Hepatocyte (in vitro differentiated cells): ENCODE measurements at regions not wholly inside any gene's neighbourhood (a gene's known extent, or its start where the extent isn't known, plus 50 kb on each side); places are given as distances from the start of the nearest gene placed in this dataset.

Experiments used
- DNase-seq: peaks from one replicate; pipeline ENCODE4 v3.0.0-alpha.2; 2016; ENCODE audit warnings: low spot score
- H2AFZ ChIP-seq: fragments of 200-600 bp; sonication (generic); 2 replicates; pipeline ENCODE4 v1.6.0; 2016; ENCODE audit warnings: antibody characterized with exemption, mild to moderate bottlenecking
- H3K27ac ChIP-seq: fragments of 200-600 bp; sonication (generic); 2 replicates; pipeline ENCODE4 v1.5.1; 2016; ENCODE audit warnings: mild to moderate bottlenecking
- H3K27me3 ChIP-seq: fragments of 200-600 bp; sonication (generic); 2 replicates; pipeline ENCODE4 v1.6.1; 2016
- H3K36me3 ChIP-seq: fragments of 200-600 bp; sonication (generic); replicated peaks from 2 replicates; pipeline ENCODE4 v1.5.1; 2016; ENCODE audit warnings: low read depth; ENCODE audit not compliant: insufficient read depth
- H3K4me1 ChIP-seq: fragments of 200-600 bp; sonication (generic); 2 replicates; pipeline ENCODE4 v1.5.1; 2016; ENCODE audit warnings: mild to moderate bottlenecking, moderate library complexity; ENCODE audit not compliant: insufficient read depth
- H3K4me2 ChIP-seq: fragments of 200-600 bp; sonication (generic); 2 replicates; pipeline ENCODE4 v1.6.0; 2016
- H3K4me3 ChIP-seq: fragments of 200-600 bp; sonication (generic); 2 replicates; pipeline ENCODE4 v1.5.1; 2016; ENCODE audit warnings: mild to moderate bottlenecking
- H3K79me2 ChIP-seq: fragments of 200-600 bp; sonication (generic); 2 replicates; pipeline ENCODE4 v1.6.0; 2017; ENCODE audit warnings: mild to moderate bottlenecking
- H3K9me2 ChIP-seq: fragments of 200-600 bp; sonication (generic); replicated peaks from 2 replicates; pipeline ENCODE4 v1.6.0; 2017; ENCODE audit warnings: mild to moderate bottlenecking; ENCODE audit not compliant: insufficient read depth
- H3K9me3 ChIP-seq: fragments of 200-600 bp; sonication (generic); 2 replicates; pipeline ENCODE4 v1.5.1; 2016; ENCODE audit warnings: low read depth, mild to moderate bottlenecking
- H4K20me1 ChIP-seq: fragments of 200-600 bp; sonication (generic); 2 replicates; pipeline ENCODE4 v1.6.0; 2016; ENCODE audit warnings: mild to moderate bottlenecking; ENCODE audit not compliant: insufficient read depth, poor library complexity, severe bottlenecking
- CTCF ChIP-seq: fragments of 200-600 bp; sonication (generic); IDR thresholded peaks from 2 replicates; pipeline ENCODE4 v1.5.1; 2016; ENCODE audit warnings: antibody characterized with exemption, mild to moderate bottlenecking; ENCODE audit not compliant: poor library complexity
- EZH2 ChIP-seq: fragments of 200-600 bp; sonication (generic); IDR thresholded peaks from 2 replicates; pipeline ENCODE4 v1.6.1; 2016; ENCODE audit warnings: antibody characterized with exemption, mild to moderate bottlenecking, borderline replicate concordance
- EZH2phosphoT487 ChIP-seq: fragments of 200-600 bp; sonication (generic); IDR thresholded peaks from one replicate; pipeline ENCODE4 v1.6.1; 2018; ENCODE audit warnings: antibody characterized with exemption, mild to moderate bottlenecking, low read depth, moderate library complexity; ENCODE audit not compliant: unreplicated experiment, severe bottlenecking
- WGBS: methylation state at CpG from one replicate; pipeline ENCODE4 v1.1.6; 2016; ENCODE audit warnings: low lambda C conversion rate; ENCODE audit errors: missing lambda C conversion rate; 5-methylcytosine and 5-hydroxymethylcytosine counted together

GRCh38 chr10:30228417-30229036 is 120.6 kb downstream of the MTPAP start:
- Histone ChIP-seq H3K27ac (no peak overlapping the region), H3K79me2 (no peaks in the 10 kb centered on the region), H3K9me2 (no peaks in the 10 kb centered on the region), H3K4me1 (no peaks in the 10 kb centered on the region), H4K20me1 (no peaks in the 10 kb centered on the region), H3K27me3 (no peaks in the 10 kb centered on the region), H3K9me3 (no peaks in the 10 kb centered on the region), H3K4me2 (no peak overlapping the region), H3K4me3 (no peak overlapping the region), H3K36me3 (no peaks in the 10 kb centered on the region), H2AFZ (no peak overlapping the region)
- TF ChIP-seq EZH2 (no peak), EZH2phosphoT487 (no peak), CTCF (no peak)
- DNase-seq, result no peak
- WGBS, result 96% methylated on average over 5 of the region's 5 CpGs

- Histone ChIP-seq H3K4me1 (no peaks in the 10 kb centered on the region), H3K4me2 (no peak overlapping the region), H3K27me3 (no peaks in the 10 kb centered on the region), H3K36me3 (no peaks in the 10 kb centered on the region), H3K79me2 (no peaks in the 10 kb centered on the region), H2AFZ (no peak overlapping the region), H3K27ac (no peak overlapping the region), H3K4me3 (no peak overlapping the region), H3K9me3 (no peaks in the 10 kb centered on the region), H3K9me2 (no peaks in the 10 kb centered on the region), H4K20me1 (no peaks in the 10 kb centered on the region)
- no peak for TF ChIP-seq EZH2
- TF ChIP-seq CTCF, result no peak
- TF ChIP-seq EZH2phosphoT487, result no peak
- DNase-seq, result no peak
- WGBS, result 93% methylated on average over 6 of the region's 6 CpGs
Measured at GRCh38 chr10:30227481-30227880, 121.6 kb downstream of the MTPAP start.

GRCh38 chr10:30219971-30220751 is 128.9 kb downstream of the MTPAP start:
- H3K4me3 ChIP-seq, result no peak overlapping the region
- WGBS, result 42% methylated on average over 17 of the region's 17 CpGs
- H3K27ac ChIP-seq, result no peak overlapping the region
- H3K79me2 ChIP-seq, result no peaks in the 10 kb centered on the region
- DNase-seq, result peak; percentile 30
- no peaks in the 10 kb centered on the region for H3K27me3 ChIP-seq
- H2AFZ ChIP-seq, result peak overlapping the region; percentile 60
- TF ChIP-seq EZH2phosphoT487 (no peak), EZH2 (no peak), CTCF (no peak)
- H3K4me1 ChIP-seq, result no peaks in the 10 kb centered on the region
- H3K36me3 ChIP-seq, result no peaks in the 10 kb centered on the region
- H3K9me2 ChIP-seq, result no peaks in the 10 kb centered on the region
- no peaks in the 10 kb centered on the region for H4K20me1 ChIP-seq
- H3K4me2 ChIP-seq, result peak overlapping the region; percentile 60
- no peaks in the 10 kb centered on the region for H3K9me3 ChIP-seq
